HTR-8/SVneo (cell line): ENCODE measurements at regions not wholly inside any gene's neighbourhood (a gene's known extent, or its start where the extent isn't known, plus 50 kb on each side); places are given as distances from the start of the nearest gene placed in this dataset.

Source experiments
- DNase-seq: peaks from one replicate; pipeline ENCODE4 v3.0.0; 2011; ENCODE audit warnings: low spot score, mixed read lengths; ENCODE audit not compliant: insufficient read length
- FAIRE-seq: peaks from 2 replicates; lab custom pipeline; 2011; peaks lifted over from hg19 to GRCh38; lab: Jason Lieb, UNC

- FAIRE-seq (no peak), DNase-seq (no peak)
Observed at GRCh38 chr6:105785066-105785811, 300.9 kb upstream of the PRDM1 start.

- no peak for FAIRE-seq
- no peak for DNase-seq
Observed at GRCh38 chr6:105784179-105784578, 302.0 kb upstream of the PRDM1 start.

- FAIRE-seq = no peak
- no peak for DNase-seq
Observed at GRCh38 chr6:105783333-105783935, 302.7 kb upstream of the PRDM1 start.

- DNase-seq (no peak), FAIRE-seq (no peak)
Observed at GRCh38 chr6:105781915-105782314, 304.2 kb upstream of the PRDM1 start.

- FAIRE-seq (no peak), DNase-seq (no peak)
Observed at GRCh38 chr6:105781248-105781647, 304.9 kb upstream of the PRDM1 start.

- no peak for FAIRE-seq
Observed at GRCh38 chr6:105780146-105780860, 305.8 kb upstream of the PRDM1 start.

GRCh38 chr6:105779110-105779509, 307.0 kb upstream of the PRDM1 start:
- FAIRE-seq = no peak
- no peak for DNase-seq

More at GRCh38 chr6:105780146-105780860, 305.8 kb upstream of the PRDM1 start:
- DNase-seq = no peak

GRCh38 chr6:105775095-105775494, 311.0 kb upstream of the PRDM1 start:
- no peak for DNase-seq
- no peak for FAIRE-seq

- DNase-seq (no peak), FAIRE-seq (no peak)
Observed at GRCh38 chr6:105774247-105774646, 311.9 kb upstream of the PRDM1 start.

- DNase-seq (no peak), FAIRE-seq (no peak)
Observed at GRCh38 chr6:105771313-105771970, 314.7 kb upstream of the PRDM1 start.

- DNase-seq (no peak), FAIRE-seq (no peak)
Observed at GRCh38 chr6:105769987-105770386, 316.1 kb upstream of the PRDM1 start.

- FAIRE-seq = no peak
- no peak for DNase-seq
Observed at GRCh38 chr6:105769197-105769596, 316.9 kb upstream of the PRDM1 start.

- FAIRE-seq = no peak
- no peak for DNase-seq
Observed at GRCh38 chr6:105767541-105767940, 318.6 kb upstream of the PRDM1 start.

- DNase-seq = no peak
- no peak for FAIRE-seq
Observed at GRCh38 chr6:105765239-105765638, 320.9 kb upstream of the PRDM1 start.

GRCh38 chr6:105764315-105764714, 321.8 kb upstream of the PRDM1 start:
- no peak for FAIRE-seq

GRCh38 chr6:105763866-105764265, 322.3 kb upstream of the PRDM1 start:
- DNase-seq = no peak
- no peak for FAIRE-seq

More at GRCh38 chr6:105764315-105764714, 321.8 kb upstream of the PRDM1 start:
- no peak for DNase-seq

GRCh38 chr6:105760746-105761145, 325.4 kb upstream of the PRDM1 start:
- DNase-seq (no peak), FAIRE-seq (no peak)

- DNase-seq (no peak), FAIRE-seq (no peak)
Observed at GRCh38 chr6:105759946-105760345, 326.2 kb upstream of the PRDM1 start.

GRCh38 chr6:105759015-105759414, 327.1 kb upstream of the PRDM1 start:
- FAIRE-seq (no peak), DNase-seq (no peak)

- FAIRE-seq = no peak
- DNase-seq = no peak
Observed at GRCh38 chr6:105757512-105758200, 328.5 kb upstream of the PRDM1 start.
